OCI-LY7 (cell line): ENCODE measurements at regions not wholly inside any gene's neighbourhood (a gene's known extent, or its start where the extent isn't known, plus 50 kb on each side); places are given as distances from the start of the nearest gene placed in this dataset.

Experiments
- BruUV-seq: library from RNA; stranded (reverse); fragments of 400-500 nt; replicated peaks from 2 replicates; lab custom pipeline; 2021; lab: Mats Ljungman, UMichigan
- CTCF ChIA-PET: fragments of 300-600 bp; sonication (Branson Sonifier 250); formaldehyde crosslinking; loops from one replicate; lab custom pipeline; 2022; ENCODE audit warnings: antibody characterized with exemption; ENCODE audit not compliant: unreplicated experiment; lab: Charles Lee
- POLR2A ChIA-PET: fragments of 300-600 bp; sonication (Branson Sonifier 250); formaldehyde crosslinking; loops from one replicate; lab custom pipeline; 2022; ENCODE audit warnings: antibody characterized with exemption; lab: Charles Lee
- DNase-seq: peaks from one replicate; pipeline ENCODE4 v3.0.0-alpha.2; 2015; ENCODE audit warnings: low spot score
- H2AFZ ChIP-seq: fragments of 200-600 bp; sonication (generic), shearing (Covaris generic); 2 replicates; pipeline ENCODE4 v1.6.1; 2014; ENCODE audit warnings: mild to moderate bottlenecking, antibody characterized with exemption, low read length, moderate library complexity
- H3K27ac ChIP-seq: fragments of 200-600 bp; sonication (generic); 2 replicates; pipeline ENCODE4 v1.5.1; 2014; ENCODE audit warnings: mixed run types, low read depth, mild to moderate bottlenecking, moderate library complexity, low read length, inconsistent platforms; ENCODE audit not compliant: poor library complexity, severe bottlenecking
- H3K36me3 ChIP-seq: fragments of 200-600 bp; sonication (generic); 2 replicates; pipeline ENCODE4 v1.6.1; 2014; ENCODE audit warnings: mild to moderate bottlenecking, antibody characterized with exemption, low read length, moderate library complexity, mixed read lengths; ENCODE audit not compliant: insufficient read depth
- H3K4me1 ChIP-seq: fragments of 200-600 bp; sonication (generic); 2 replicates; pipeline ENCODE4 v1.5.1; 2014; ENCODE audit warnings: mild to moderate bottlenecking, low read length; ENCODE audit not compliant: insufficient read depth, poor library complexity, severe bottlenecking
- H3K4me2 ChIP-seq: fragments of 200-600 bp; sonication (generic); 2 replicates; pipeline ENCODE4 v1.6.1; 2014; ENCODE audit warnings: mild to moderate bottlenecking, low read length
- H3K4me3 ChIP-seq: fragments of 200-600 bp; sonication (generic); 2 replicates; pipeline ENCODE4 v1.5.1; 2014; ENCODE audit warnings: mild to moderate bottlenecking, low read depth, low read length; ENCODE audit not compliant: poor library complexity, severe bottlenecking
- H3K79me2 ChIP-seq: fragments of 200-600 bp; sonication (generic); 2 replicates; pipeline ENCODE4 v1.6.1; 2016; ENCODE audit warnings: low read depth, mild to moderate bottlenecking, low read length, moderate library complexity, mixed read lengths; ENCODE audit not compliant: insufficient read depth
- H3K9me2 ChIP-seq: fragments of 200-600 bp; sonication (generic); 2 replicates; pipeline ENCODE4 v1.6.1; 2016; ENCODE audit warnings: mild to moderate bottlenecking, low read length, mixed read lengths; ENCODE audit not compliant: insufficient read depth
- H3K9me3 ChIP-seq: fragments of 200-600 bp; sonication (generic); 2 replicates; pipeline ENCODE4 v1.6.1; 2014; ENCODE audit warnings: mild to moderate bottlenecking, mixed run types, low read length, mixed read lengths
- H4K20me1 ChIP-seq: fragments of 200-600 bp; sonication (generic); 2 replicates; pipeline ENCODE4 v1.6.1; 2014; ENCODE audit warnings: mild to moderate bottlenecking, antibody characterized with exemption, low read length, moderate library complexity, mixed read lengths; ENCODE audit not compliant: insufficient read depth
- EZH2phosphoT487 ChIP-seq: fragments of 200-600 bp; sonication (generic); IDR thresholded peaks from 2 replicates; pipeline ENCODE4 v1.6.1; 2018; ENCODE audit warnings: low read depth, borderline replicate concordance, mild to moderate bottlenecking, mixed run types, antibody characterized with exemption, low read length, moderate library complexity, mixed read lengths
- intact Hi-C: fragments of 100-400 bp; cut with micrococcal nuclease; formaldehyde crosslinking; loops from one replicate; pipeline ENCODE4 v1.10.0; 2022; ENCODE audit not compliant: unreplicated experiment
- TF ChIP-seq, protein P1 (sequence below): fragments of 200-600 bp; sonication (generic); conservative IDR thresholded peaks from 2 replicates; pipeline ENCODE4 v1.5.1; 2014; ENCODE audit warnings: mild to moderate bottlenecking, antibody characterized with exemption, low read length, moderate library complexity, mixed read lengths

DNA sequence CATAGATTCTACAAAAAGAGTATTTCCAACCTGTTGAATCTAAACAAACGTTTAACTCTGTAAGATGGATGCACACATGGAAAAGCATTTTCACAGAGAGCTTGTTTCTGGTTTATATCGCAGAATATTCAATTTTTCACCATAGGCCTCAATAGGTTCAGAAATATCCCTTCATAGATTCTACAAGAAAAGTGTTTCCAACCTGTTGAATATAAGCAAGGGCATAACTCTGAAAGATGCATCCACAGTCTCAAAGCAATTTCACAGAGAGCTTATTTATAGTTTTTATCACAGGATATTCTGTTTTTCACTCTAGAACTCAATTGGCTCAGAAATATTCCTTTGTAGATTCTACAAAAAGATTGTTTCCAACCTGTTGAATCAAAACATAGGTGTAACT is 1483.6 kb downstream of the UQCRFS1 start:
- Histone ChIP-seq H3K9me2 (no peaks in the 10 kb centered on the region), H3K4me3 (no peak overlapping the region), H3K9me3 (peaks cover 37% of the 10 kb centered on the region), H2AFZ (no peak overlapping the region), H4K20me1 (no peaks in the 10 kb centered on the region), H3K36me3 (peaks cover 17% of the 10 kb centered on the region), H3K4me2 (no peak overlapping the region), H3K4me1 (no peaks in the 10 kb centered on the region), H3K27ac (no peak overlapping the region), H3K79me2 (no peaks in the 10 kb centered on the region)
- ChIA-PET POLR2A (no interaction called here), CTCF (no interaction called here)
- TF ChIP-seq, protein P1, sequence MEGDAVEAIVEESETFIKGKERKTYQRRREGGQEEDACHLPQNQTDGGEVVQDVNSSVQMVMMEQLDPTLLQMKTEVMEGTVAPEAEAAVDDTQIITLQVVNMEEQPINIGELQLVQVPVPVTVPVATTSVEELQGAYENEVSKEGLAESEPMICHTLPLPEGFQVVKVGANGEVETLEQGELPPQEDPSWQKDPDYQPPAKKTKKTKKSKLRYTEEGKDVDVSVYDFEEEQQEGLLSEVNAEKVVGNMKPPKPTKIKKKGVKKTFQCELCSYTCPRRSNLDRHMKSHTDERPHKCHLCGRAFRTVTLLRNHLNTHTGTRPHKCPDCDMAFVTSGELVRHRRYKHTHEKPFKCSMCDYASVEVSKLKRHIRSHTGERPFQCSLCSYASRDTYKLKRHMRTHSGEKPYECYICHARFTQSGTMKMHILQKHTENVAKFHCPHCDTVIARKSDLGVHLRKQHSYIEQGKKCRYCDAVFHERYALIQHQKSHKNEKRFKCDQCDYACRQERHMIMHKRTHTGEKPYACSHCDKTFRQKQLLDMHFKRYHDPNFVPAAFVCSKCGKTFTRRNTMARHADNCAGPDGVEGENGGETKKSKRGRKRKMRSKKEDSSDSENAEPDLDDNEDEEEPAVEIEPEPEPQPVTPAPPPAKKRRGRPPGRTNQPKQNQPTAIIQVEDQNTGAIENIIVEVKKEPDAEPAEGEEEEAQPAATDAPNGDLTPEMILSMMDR = no peak
- TF ChIP-seq EZH2phosphoT487 = no peak
- intact Hi-C loops = no loop called here
- no peak for DNase-seq
- BruUV-seq = no TSS peak

DNA sequence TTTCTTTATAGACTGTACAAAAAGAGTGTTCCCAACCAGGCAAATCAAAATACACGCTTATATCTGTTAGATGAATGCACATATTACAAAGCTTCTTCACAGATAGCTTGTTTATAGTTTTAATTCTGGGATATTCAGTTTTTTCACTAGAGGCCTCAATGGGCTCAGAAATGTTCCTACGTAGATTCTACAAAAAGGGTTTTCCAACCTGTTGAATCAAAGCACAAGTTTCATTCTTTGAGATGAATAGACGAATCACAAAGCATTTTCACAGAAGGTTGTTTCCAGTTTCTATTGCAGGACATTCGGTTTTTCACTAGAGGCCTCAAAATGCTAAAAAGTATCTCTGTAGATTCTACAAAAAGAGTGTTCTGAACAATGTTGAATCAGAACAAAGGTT is 1490.3 kb downstream of the UQCRFS1 start:
- Histone ChIP-seq H3K9me3 (peaks cover 18% of the 10 kb centered on the region), H3K27ac (no peak overlapping the region), H3K4me2 (no peak overlapping the region), H3K4me3 (no peak overlapping the region), H4K20me1 (no peaks in the 10 kb centered on the region), H3K79me2 (no peaks in the 10 kb centered on the region), H3K4me1 (no peaks in the 10 kb centered on the region), H3K9me2 (no peaks in the 10 kb centered on the region), H2AFZ (no peak overlapping the region), H3K36me3 (no peaks in the 10 kb centered on the region; the same call in 1 of the 2 replicates)
- ChIA-PET CTCF (no interaction called here), POLR2A (interaction anchor here (1.6 kb wide), 1 partner anchor 9 kb away, joined by 4 read pairs; no protein-coding TSS in a partner anchor)
- no TSS peak for BruUV-seq
- intact Hi-C loops = no loop called here
- TF ChIP-seq EZH2phosphoT487 = no peak
- TF ChIP-seq, protein P1 = no peak
- no peak for DNase-seq

DNA sequence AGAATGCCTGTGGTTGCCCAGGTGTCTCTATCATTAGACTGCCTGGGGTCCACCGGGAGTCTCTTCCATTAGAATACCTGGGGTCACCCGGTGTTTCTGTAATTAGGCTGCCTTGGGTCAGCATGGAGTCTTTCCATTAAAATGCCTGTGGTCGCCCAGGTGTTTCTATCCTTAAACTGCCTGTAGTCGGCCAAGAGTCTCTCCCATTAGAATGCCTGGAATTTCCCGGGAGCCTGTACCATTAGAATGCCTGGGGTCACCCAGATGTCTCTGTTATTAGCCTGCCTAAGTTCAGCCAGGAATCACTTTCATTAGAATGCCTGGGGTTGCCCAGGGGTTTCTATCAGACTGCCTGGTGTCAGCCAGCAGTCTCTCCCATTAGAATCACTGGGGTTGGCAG is 1492.8 kb downstream of the UQCRFS1 start:
- Histone ChIP-seq H3K9me3 (peaks cover 10% of the 10 kb centered on the region), H3K36me3 (no peaks in the 10 kb centered on the region), H3K4me2 (no peak overlapping the region), H3K27ac (no peak overlapping the region), H3K79me2 (no peaks in the 10 kb centered on the region), H3K4me1 (no peaks in the 10 kb centered on the region), H2AFZ (no peak overlapping the region), H3K4me3 (no peak overlapping the region), H3K9me2 (no peaks in the 10 kb centered on the region), H4K20me1 (no peaks in the 10 kb centered on the region)
- no TSS peak for BruUV-seq
- CTCF ChIA-PET = no interaction called here
- TF ChIP-seq, protein P1 = no peak
- TF ChIP-seq EZH2phosphoT487 = no peak
- intact Hi-C loops = no loop called here
- no peak for DNase-seq
- POLR2A ChIA-PET = no interaction called here
